DMS 273 treated with DMSO at 0.1 percent for 48 hours (cell line): ENCODE measurements at regions not wholly inside any gene's neighbourhood (a gene's known extent, or its start where the extent isn't known, plus 50 kb on each side); places are given as distances from the start of the nearest gene placed in this dataset.

Experiments
- DNase-seq: peaks from one replicate; lab custom pipeline; 2025; lab: John Stamatoyannopoulos, UW

DNA sequence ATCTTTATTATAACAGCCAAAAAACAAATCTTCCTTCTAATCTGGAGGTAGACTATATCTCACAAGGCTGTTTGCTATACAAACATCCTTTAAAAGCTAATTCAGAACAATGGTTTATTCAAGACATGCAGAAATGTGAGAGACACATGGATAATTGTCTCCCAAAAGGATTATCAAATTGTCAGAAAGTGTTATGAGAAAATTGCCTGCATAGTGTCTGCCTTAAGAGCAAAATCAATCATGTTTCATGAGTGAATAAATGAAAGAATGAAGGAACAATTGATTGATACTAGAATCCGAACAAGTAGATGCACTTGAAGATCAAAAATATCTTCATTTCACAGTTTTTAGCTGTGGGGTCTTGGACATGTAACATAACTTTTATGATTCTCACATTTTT lies 621.7 kb upstream of the BOD1L1 start:
- no peak for DNase-seq

DNA sequence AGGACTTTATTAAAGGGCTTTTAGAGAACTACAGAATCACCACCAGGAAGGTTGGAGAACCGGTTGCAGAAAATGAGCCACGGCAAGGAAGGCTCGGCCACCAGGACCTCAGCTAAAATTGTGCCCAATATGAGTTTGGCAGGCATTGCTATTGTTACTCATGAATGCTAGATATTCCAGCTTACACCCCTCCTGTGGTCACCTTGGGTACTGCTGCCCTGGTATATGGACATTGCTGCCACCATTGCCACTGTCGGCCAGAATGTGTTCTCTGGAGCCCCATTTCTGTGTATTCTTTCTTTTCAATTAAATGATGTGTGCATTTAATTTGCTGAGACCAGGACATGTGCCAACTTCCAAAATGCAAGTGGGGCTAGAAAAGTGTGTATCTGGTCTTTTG lies 626.7 kb upstream of the BOD1L1 start:
- DNase-seq, result no peak

DNA sequence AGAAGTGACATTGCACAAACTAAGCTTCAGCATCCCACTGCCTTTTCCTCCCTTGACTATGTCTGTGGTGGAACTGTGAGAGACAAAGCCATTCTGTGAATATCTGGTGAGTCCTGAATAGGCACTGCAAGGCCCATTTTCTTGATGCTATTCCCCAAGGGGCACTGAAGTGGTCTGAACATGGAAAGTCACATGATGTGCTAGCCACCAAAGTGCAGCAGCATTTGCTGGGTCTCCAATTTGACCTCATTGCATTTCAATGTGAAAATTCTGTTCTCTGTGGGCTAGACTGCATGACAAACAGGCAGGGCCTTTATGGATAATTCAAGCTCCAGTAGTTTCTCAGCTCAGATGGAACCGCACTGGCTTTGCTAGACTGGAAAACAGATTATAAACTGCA lies 627.4 kb upstream of the BOD1L1 start:
- no peak for DNase-seq

DNA sequence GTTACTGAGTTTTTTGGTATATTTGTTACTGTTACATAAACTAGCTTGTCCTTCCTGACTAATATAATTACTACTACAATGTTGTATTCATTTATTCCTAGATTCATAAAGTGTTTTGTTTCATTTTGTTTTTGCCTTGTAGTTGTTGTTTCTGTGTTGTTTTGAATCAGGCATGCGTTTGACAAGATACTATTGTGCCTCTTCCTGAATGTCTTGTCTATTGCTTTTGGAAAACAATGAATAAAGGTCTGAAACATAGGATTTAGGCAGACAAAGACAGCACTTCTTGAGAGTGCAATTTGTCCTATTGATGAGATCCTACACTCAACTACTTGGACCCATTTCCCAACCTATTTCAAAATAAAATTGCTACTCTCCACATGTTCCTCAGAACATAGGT lies 630.4 kb upstream of the BOD1L1 start:
- DNase-seq, result no peak

DNA sequence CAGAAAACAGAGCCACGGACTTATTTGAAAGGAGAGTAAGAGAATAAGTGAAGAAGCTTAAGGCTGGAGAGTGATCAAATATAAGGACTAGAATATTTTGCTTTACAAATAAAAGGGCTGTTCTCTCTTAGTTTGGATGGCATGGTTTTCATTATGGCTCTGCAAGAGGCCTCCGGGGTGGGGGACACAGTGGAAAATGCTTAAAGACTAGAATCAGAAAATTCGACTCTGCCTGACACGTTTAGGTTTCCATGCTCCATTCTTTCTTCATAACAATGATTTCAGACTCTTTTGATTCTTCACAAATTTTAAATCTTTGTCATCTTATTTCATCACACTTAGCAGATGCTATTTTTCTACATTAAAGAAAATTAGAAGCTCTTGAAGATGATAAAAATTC lies 632.4 kb upstream of the BOD1L1 start:
- DNase-seq, result no peak

DNA sequence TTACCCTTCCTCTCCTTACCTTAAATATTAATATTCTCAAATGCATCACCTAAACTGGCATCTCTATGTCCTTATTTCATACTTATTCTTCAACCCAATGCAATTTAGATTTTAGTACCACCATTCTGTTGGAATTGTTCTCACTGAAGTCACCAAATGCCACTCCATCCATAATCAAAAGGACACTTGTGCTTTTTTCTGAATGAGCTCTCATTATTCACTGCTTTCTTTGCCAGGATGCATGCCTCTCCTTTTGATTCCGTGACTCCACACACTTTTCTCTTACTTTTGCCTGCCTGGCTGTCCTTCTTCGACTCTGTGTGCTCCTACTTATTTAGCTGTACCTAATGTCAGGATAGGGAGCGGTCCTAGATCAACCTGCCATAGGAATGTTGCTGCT lies 633.1 kb upstream of the BOD1L1 start:
- no peak for DNase-seq

DNA sequence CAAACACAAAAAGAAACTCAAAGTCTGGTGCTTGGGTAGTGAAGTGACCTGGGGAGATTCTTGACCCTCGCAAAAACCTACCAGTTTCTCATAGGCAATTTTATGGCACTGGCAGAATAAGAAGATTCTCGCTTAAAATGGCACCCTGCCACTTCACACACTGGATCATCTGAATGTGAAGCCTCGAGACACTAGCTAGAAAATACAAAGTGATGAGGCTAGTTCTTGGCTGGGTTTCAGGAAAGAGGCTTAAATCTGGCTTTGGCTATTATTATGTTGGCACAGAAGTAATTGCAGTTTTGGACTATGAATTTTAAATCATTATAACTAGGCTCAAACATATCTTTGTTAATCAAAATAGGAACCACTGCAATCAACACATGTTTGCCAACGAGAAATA lies 634.7 kb upstream of the BOD1L1 start:
- DNase-seq, result no peak

DNA sequence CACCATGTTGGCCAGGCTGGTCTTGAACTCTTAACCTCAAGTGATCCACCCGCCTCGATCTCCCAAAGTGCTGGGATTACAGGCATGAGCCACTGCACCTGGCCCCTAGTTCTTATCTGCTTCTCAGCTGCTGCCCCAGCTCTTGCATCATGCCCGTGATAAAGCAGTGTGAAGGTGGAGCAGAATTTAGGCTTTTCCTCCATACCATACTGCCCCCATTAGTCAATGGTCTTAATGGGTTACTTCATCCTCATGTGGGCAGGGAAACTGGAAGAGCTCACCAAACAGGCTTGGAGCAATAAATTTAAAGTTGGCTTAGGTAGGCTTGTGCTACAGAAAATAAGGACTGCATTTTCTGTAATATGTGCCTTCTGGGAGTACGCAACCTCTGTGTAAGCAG lies 636.9 kb upstream of the BOD1L1 start:
- DNase-seq, result no peak

DNA sequence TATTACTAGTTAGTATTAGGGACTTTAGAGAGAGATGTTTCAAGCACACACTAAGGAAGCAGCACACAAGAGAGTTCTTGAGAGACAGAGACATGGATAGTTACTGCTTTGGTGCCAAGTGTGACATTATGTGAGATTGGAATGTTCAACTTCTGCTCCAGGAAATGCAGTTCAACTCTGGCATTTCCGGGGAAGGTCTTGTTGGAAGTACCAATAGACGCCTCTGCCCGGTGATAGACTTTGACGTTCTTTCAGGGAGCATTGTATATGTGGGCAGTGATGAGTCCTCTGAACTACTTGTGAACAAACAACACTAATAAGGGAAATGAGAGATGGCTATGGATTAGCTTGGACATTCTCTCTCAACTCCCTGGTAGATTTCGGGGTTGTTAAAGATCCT lies 638.1 kb upstream of the BOD1L1 start:
- DNase-seq, result no peak

DNA sequence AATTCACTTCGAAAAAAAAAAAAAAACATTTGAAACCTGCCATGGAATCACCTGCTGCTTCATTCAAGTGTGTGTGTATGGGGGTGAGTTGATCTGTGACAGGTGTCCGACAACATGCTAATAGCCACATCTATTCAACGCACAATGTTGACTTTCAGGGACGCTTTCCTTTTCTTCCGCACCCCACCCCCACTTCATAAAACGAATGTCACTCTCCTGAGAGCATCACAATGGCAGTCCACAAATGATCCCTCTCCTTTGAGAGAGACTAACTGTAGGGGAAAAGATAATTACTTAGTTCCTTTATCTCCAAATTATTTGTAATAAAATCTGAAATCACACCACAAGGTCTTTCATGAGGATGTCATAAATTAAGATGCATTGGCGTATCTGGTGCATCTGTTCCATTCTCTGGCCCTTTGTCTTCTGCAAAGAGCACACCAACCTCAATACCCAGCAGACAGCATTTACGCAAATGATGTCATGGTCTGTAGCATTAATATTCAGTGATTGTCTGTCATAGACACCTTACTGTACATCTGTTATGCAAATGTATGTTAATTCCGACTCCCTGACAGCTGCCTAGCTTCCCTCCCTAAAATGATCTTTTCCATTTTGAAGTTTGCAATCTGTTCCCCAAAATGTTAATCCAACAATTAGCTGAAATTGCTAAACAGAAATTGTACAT lies 640.0 kb upstream of the BOD1L1 start:
- no peak for DNase-seq

DNA sequence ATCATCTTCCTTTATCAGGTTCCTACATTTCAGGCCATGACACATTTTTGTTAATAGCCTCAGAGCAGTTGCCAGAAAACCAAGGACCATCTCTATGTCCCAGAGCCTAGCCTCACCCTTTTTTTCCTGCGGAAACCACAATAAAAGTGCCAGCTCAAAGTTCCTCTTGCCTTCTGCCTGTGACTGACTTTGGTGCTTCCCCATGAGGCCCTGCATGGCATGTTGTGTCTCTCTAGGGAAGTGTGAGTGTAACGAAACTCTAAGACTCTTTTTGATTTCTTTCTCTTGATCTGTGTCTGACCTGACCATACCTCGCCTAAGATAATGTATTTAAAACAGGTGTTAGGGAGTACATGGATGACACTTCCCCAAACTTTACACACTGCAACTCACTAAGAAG lies 642.3 kb upstream of the BOD1L1 start:
- no peak for DNase-seq

DNA sequence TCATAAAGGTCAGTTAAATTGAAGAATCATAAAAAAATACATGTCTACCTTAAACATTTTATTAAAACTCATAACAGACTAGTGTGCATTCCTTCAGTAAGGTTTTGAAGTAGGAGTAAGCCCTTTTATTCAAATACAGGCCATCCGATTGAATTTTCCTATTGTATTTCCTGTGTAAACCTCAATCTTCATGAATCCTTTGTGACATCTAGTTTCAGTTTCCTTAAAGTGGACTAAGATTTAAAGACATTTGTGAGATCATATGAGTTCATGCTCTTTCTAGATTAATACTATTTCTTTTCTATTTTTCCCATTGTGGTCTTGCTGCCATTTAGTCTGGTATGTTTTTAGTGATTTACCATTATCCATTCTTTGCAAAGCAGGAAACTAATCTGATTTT lies 644.7 kb upstream of the BOD1L1 start:
- no peak for DNase-seq

DNA sequence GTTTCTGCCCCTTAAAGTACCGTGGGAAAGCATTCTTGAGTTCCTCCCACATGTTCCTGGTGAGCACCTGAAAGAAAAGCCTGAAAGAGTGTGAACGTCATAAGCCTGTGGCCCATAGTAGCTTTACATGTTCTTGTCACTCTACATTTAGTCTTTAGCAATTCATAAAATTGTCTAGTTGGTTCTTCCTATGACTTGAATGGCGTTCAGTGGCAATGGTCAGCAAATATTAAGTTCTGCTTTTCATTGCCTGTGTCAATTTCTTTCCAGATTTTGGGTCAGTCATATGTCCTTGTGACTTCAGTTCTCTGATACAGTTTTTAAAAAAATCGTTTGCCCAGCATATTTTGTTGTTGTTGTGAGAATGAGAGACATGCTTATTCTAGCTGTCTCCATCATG lies 650.0 kb upstream of the BOD1L1 start:
- DNase-seq, result no peak

DNA sequence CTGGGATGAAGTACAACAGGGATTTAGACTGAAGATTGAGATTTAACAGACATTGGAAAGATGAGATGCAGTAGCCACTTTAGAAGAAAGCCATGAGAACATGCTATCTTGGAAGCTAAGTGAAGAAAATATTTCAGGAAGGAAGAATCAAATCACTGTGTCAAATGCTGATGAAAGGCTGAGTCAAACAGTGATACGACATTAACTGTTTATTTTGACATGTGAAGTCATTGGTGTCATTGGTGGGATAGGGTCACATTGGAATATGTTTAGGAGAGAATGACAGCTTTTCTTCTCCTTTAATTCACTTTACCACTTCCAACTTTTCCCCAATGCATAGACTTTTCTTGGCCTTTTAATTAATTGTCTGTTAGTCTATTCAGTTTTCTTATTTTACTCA lies 653.0 kb upstream of the BOD1L1 start:
- DNase-seq, result no peak

DNA sequence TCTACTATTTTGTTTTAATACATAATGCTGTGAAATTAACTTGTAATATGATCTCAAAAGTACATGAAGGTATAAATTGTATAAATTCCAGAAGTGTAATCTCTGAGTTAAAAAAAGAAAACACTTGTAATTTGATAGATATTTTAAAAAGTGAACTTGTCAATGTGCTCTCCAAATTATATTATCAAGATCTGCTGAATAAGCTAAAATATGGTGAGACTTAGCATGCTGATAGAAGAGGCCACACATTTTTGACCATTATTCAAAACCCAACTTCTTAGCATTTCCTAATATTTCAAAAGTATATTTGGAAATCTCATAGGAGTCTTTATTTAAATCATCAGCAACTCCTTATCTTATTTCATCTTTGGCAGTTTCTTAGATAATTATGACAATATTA lies 657.1 kb upstream of the BOD1L1 start:
- no peak for DNase-seq

DNA sequence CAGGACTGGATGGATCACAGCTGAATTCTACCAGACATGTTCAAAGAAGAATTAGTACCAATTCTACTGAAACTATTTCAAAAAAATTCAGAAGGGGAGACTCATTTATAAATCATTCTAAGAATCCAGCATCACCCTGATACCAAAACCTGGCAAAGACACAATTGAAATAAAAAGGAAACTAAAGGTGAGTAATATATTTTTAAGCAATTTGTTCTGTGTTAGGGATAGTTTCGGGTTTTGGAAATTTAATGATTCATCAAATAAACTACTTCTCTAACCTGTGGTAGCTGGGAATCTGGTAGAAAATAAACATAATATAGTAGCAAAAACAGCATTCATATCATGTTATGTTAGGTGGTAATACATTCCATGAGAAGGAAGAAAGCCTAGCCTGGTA lies 662.2 kb upstream of the BOD1L1 start:
- no peak for DNase-seq

DNA sequence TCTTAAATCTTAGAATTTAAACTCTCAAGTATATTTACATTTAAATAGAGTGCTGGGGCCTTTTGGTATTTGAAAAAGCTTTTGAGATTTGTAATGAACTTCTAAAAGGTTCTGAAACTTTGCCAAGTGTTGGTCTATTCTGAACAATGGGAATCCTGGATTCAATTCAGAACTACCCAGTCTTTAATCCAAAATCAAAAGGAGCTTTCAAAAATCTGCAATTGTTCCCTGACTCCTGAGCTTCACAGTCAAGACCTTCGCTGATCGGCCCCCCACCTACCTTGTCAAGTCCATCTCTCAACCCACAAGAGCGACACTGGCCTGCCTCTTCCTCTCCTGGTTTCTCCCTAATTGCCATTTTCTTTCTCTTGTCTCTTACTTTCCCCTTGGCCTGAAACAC lies 666.1 kb upstream of the BOD1L1 start:
- no peak for DNase-seq

DNA sequence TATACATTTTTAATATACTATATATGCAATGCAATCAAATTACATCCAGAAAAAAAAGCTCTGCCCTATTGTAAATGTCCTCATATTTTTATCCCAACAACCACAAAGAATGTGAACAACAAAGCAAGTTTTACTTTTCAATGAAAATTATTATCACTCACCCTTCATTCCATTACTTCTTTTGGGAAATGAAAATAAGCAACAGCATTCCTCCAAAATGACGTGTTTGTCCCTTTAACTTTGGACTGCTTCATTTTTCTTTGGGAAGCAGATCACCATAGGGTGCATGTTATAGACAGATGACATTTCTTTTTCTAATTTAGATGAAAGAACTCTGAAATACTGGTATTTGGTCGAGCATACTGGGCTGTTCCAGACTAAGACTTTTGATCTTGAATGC lies 667.1 kb upstream of the BOD1L1 start:
- DNase-seq, result no peak

DNA sequence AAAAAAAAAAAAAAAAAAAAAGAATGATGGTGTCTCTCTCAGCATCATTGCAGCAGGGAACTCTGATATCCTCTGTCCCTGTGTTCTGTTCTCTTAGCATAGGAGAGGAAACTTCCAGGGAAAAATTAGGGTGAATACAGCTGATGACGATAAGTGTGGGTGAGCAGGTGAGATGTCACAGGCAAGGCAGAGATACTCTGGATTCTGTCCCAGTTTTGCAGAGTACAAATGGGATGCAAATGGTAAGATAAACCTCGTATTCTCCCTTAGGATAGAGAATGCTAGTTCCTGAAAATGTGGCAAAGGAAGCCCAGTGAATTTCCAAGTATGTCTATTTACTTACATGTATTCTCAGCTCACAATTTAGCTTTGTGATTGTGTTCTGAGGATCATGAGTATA lies 671.6 kb upstream of the BOD1L1 start:
- no peak for DNase-seq

DNA sequence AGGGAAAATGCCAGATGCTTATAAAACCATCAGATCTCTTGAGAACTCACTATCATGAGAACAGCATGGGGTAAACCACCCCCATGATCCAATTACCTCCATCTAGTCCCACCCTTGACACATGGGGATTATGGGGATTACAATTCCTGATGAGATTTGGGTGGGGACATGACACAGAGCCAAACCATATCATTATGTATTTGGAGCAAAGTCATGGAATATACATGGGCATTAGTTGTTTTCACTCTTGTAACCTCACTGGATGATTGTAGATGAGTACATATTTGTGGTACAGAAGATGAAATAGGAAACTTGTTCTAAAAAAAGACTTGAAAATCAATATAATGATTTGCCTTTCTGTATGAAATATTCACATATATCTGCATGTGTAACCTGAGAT lies 674.5 kb upstream of the BOD1L1 start:
- DNase-seq, result no peak

DNA sequence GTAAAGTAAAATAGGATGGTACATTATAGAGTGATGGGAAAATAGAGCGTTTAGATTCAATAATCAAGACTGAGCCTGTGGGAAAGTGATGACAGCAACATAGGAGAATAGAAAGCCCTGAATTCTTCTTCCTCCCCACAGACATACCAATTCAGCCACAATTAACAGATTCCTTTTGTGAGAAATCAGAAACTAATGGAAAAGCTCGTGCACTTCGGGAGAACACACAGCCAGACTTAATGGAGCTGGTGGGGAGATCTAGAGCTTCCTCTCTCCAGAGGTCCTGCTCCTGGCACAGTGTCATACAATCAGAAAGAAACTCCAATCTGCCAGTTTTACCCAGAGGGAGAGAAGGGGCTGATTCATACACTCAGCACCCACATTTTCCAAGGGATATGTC lies 676.3 kb upstream of the BOD1L1 start:
- no peak for DNase-seq

DNA sequence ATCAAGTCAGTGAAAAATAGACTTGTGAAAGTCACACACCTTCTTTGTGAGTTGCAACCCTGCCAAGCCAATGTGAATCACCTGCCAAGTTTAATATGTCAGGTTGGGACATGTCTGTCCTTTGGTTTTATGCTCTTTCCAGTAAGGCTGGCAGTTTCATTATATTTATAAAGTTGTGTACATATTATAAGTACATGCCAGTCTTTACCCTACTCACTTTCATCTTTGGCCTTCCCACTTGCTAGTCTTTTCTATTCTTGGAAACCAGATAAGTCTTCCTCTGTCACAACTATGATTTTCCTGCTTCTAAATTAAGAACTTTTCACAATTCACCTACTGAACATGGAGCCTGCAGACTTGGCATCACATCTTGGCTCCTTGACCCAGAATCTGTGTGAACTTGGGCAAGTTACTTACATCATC lies 680.7 kb upstream of the BOD1L1 start:
- no peak for DNase-seq

DNA sequence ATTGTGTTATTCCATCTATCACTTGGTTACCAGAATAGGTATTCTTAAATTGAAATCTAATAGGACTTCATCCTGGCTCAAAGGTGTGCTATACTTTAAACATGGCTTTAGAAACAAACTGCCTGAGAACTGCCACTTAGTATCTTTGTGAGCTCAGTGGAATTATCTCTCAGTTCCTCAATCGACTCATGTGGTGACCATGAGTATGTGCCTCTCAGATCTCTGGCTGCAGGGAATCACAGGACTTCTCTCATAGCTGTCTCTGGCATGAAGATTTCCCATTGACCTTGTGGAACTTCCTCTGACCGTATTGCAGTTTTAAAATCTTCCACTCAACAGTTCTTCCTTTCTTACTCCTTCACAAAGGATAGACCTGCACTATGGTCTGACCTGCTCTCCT lies 681.9 kb upstream of the BOD1L1 start:
- no peak for DNase-seq

DNA sequence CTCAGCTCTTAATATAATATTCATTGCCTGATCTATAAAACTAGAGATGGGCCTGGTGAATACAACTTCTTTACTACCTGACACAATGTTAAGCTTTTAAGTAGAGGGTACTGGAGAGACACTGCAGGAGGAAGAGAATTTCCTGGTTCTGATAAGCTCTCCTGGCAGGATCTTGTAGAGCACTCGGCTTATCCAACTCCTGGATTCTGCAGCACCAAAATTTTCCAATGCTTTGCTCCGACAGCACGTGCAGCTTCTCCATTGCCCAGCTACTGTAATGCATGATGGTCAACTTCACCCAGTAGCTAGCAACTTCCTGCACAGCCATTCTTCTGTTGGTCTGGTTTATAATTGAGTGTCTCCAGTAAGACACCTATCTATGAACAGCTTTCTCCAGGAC lies 686.2 kb upstream of the BOD1L1 start:
- DNase-seq, result no peak

DNA sequence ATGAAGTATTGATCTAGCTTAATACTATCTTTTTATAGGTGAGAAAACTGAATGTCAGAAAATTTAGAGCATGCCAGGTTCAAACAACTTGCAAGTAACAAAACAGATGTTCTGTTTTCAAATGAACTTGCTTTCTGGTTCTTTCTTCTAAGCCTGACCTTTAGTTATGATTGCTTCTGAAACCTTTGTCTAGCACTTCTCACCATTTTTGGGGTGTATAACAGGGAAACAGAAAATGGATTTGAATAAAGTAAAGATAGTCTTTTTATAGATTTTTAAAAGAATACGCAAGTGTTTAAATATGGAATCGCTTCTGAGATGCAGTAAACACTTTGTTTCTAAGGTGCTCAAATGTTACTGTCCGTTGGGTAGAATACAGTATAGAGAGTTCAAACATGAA lies 687.2 kb upstream of the CPEB2 start:
- no peak for DNase-seq
